ENCODE measurements at regions not wholly inside any gene's neighbourhood (a gene's known extent, or its start where the extent isn't known, plus 50 kb on each side); places are given as distances from the start of the nearest gene placed in this dataset.

- TF ChIP-seq, protein P1, sequence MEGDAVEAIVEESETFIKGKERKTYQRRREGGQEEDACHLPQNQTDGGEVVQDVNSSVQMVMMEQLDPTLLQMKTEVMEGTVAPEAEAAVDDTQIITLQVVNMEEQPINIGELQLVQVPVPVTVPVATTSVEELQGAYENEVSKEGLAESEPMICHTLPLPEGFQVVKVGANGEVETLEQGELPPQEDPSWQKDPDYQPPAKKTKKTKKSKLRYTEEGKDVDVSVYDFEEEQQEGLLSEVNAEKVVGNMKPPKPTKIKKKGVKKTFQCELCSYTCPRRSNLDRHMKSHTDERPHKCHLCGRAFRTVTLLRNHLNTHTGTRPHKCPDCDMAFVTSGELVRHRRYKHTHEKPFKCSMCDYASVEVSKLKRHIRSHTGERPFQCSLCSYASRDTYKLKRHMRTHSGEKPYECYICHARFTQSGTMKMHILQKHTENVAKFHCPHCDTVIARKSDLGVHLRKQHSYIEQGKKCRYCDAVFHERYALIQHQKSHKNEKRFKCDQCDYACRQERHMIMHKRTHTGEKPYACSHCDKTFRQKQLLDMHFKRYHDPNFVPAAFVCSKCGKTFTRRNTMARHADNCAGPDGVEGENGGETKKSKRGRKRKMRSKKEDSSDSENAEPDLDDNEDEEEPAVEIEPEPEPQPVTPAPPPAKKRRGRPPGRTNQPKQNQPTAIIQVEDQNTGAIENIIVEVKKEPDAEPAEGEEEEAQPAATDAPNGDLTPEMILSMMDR (IDR thresholded peaks at IDR 0.05; ENCODE audit: low read depth, low read length): no peak
- H3K4me3 ChIP-seq (ENCODE audit: low read depth, low read length): no peak overlapping the region
These were observed 769.0 kb upstream of the SLITRK1 start for GRCh38 chr13:84651288-84651687.

GRCh38 chr13:84649853-84650252 is 767.6 kb upstream of the SLITRK1 start:
- TF ChIP-seq, protein P1 (IDR thresholded peaks at IDR 0.05; ENCODE audit: low read depth, low read length): no peak
- no peak overlapping the region for H3K4me3 ChIP-seq (ENCODE audit: low read depth, low read length)

DNA sequence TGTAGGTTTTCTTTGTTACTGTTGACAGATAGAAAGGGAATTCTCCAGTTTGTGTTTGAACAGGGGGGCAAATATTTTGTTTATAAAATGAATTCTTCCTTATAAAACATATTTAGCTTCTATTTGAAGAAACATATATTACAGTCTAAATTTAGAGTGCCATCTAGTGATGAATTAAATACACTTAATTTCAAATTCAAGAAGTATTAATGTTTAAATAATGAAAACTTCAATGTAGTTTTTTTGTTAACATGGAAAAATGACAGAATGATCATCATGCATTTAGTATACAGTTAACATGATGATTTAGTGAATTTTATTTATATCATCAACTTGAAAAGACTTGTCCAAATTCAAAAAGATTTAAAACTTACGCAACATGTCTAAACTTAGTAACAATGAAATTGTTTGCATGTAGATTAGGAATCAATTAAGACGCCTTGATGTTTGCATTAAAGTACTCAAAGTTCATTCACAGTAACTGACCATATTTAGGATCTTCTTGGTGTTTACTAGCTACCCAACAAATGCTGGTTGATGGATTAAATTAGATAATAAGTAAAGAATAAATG is 765.9 kb upstream of the SLITRK1 start:
- TF ChIP-seq, protein P1 (IDR thresholded peaks at IDR 0.05; ENCODE audit: low read depth, low read length): no peak

GRCh38 chr13:84646957-84647356 is 764.7 kb upstream of the SLITRK1 start:
- H3K4me3 ChIP-seq (ENCODE audit: low read depth, low read length): no peak overlapping the region
- TF ChIP-seq, protein P1 (IDR thresholded peaks at IDR 0.05; ENCODE audit: low read depth, low read length): no peak

More for the DNA sequence above, 765.9 kb upstream of the SLITRK1 start:
- H3K4me3 ChIP-seq (ENCODE audit: low read depth, low read length): no peak overlapping the region

DNA sequence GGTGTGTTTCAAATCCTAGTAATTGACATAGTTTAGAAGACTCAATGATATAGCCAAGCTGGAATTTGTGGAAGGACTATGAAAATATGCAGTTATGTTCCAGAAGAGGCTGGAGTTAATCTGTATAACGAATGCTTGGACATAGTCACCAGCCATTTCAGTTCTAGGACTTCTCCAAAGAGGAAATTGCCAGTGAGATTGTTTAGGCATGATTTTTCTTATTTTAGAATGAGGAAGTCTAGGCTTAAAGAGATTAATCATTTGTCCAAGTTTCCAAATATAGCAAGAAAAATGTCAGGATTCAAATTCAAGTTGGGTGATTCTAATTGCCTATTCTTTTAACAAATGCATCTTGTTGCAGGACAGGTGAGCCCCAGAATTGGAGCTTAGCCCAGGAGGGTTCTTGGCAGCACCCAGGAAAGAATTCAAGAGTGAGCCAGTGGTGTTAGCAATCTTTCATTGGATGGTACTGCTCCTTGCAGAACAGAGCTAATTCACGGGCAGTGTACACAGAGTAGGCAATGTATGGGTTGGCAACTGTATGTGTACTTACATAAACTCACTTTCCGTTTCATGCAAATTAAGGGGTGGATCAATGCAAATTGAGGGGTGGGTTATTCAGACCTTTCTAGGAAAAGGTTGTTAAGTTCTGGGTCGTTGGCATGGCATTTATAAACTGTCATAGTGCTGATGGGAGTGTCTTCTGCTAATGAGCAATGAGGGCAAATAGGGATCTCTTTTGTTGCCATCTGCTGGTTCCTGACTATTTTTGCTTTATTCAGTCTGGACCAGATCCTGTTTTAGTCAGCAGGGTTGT is 763.1 kb upstream of the SLITRK1 start:
- TF ChIP-seq, protein P1 (IDR thresholded peaks at IDR 0.05; ENCODE audit: low read depth, low read length): no peak
- no peak overlapping the region for H3K4me3 ChIP-seq (ENCODE audit: low read depth, low read length)

DNA sequence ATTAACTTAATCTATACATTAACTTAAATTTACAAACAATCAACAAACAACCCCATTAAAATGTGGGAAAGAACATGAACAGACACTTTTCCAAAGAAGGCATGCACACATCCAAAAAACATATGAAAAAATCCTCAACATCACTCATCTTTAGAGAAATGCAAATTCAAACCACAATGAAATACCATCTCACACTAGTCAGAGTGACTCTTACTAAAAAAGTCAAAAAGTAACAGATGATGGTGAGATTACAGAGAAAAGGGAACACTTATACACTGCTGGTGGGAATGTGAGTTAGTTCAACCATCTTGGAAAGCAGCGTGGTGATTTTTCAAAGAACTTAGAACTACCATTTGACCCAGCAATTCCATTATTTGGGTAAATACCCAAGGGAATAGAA is 759.2 kb upstream of the SLITRK1 start:
- H3K4me3 ChIP-seq (ENCODE audit: low read depth, low read length): no peak overlapping the region
- TF ChIP-seq, protein P1 (IDR thresholded peaks at IDR 0.05; ENCODE audit: low read depth, low read length): no peak

DNA sequence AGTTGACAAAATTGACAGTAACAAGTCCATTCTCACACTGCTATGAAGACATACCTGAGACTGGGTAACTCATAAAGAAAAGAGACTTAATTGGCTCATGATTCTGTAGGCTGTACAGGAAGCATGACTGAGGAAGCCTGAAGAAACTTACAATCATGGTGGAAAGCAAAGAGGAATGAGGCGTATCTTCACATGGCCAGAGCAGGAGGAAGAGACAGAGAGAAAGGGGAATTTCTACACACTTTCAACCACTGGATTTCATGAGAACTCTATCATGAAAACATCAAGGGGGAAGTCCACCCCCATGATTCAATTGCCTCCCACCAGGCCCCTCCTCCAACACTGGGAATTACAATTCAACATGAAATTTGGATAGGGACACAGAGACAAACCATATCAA is 758.4 kb upstream of the SLITRK1 start:
- TF ChIP-seq, protein P1 (IDR thresholded peaks at IDR 0.05; ENCODE audit: low read depth, low read length): no peak

More for the DNA sequence above, 758.4 kb upstream of the SLITRK1 start:
- no peak overlapping the region for H3K4me3 ChIP-seq (ENCODE audit: low read depth, low read length)
